OCI-LY7 (cell line): ENCODE measurements at regions not wholly inside any gene's neighbourhood (a gene's known extent, or its start where the extent isn't known, plus 50 kb on each side); places are given as distances from the start of the nearest gene placed in this dataset.

Experiments used
- BruUV-seq: library from RNA; stranded (reverse); fragments of 400-500 nt; replicated peaks from 2 replicates; lab custom pipeline; 2021; lab: Mats Ljungman, UMichigan
- CTCF ChIA-PET: fragments of 300-600 bp; sonication (Branson Sonifier 250); formaldehyde crosslinking; loops from one replicate; lab custom pipeline; 2022; ENCODE audit warnings: antibody characterized with exemption; ENCODE audit not compliant: unreplicated experiment; lab: Charles Lee
- POLR2A ChIA-PET: fragments of 300-600 bp; sonication (Branson Sonifier 250); formaldehyde crosslinking; loops from one replicate; lab custom pipeline; 2022; ENCODE audit warnings: antibody characterized with exemption; lab: Charles Lee
- DNase-seq: peaks from one replicate; pipeline ENCODE4 v3.0.0-alpha.2; 2015; ENCODE audit warnings: low spot score
- H2AFZ ChIP-seq: fragments of 200-600 bp; sonication (generic), shearing (Covaris generic); 2 replicates; pipeline ENCODE4 v1.6.1; 2014; ENCODE audit warnings: mild to moderate bottlenecking, antibody characterized with exemption, low read length, moderate library complexity
- H3K27ac ChIP-seq: fragments of 200-600 bp; sonication (generic); 2 replicates; pipeline ENCODE4 v1.5.1; 2014; ENCODE audit warnings: mixed run types, low read depth, mild to moderate bottlenecking, moderate library complexity, low read length, inconsistent platforms; ENCODE audit not compliant: poor library complexity, severe bottlenecking
- H3K36me3 ChIP-seq: fragments of 200-600 bp; sonication (generic); 2 replicates; pipeline ENCODE4 v1.6.1; 2014; ENCODE audit warnings: mild to moderate bottlenecking, antibody characterized with exemption, low read length, moderate library complexity, mixed read lengths; ENCODE audit not compliant: insufficient read depth
- H3K4me1 ChIP-seq: fragments of 200-600 bp; sonication (generic); 2 replicates; pipeline ENCODE4 v1.5.1; 2014; ENCODE audit warnings: mild to moderate bottlenecking, low read length; ENCODE audit not compliant: insufficient read depth, poor library complexity, severe bottlenecking
- H3K4me2 ChIP-seq: fragments of 200-600 bp; sonication (generic); 2 replicates; pipeline ENCODE4 v1.6.1; 2014; ENCODE audit warnings: mild to moderate bottlenecking, low read length
- H3K4me3 ChIP-seq: fragments of 200-600 bp; sonication (generic); 2 replicates; pipeline ENCODE4 v1.5.1; 2014; ENCODE audit warnings: mild to moderate bottlenecking, low read depth, low read length; ENCODE audit not compliant: poor library complexity, severe bottlenecking
- H3K79me2 ChIP-seq: fragments of 200-600 bp; sonication (generic); 2 replicates; pipeline ENCODE4 v1.6.1; 2016; ENCODE audit warnings: low read depth, mild to moderate bottlenecking, low read length, moderate library complexity, mixed read lengths; ENCODE audit not compliant: insufficient read depth
- H3K9me2 ChIP-seq: fragments of 200-600 bp; sonication (generic); 2 replicates; pipeline ENCODE4 v1.6.1; 2016; ENCODE audit warnings: mild to moderate bottlenecking, low read length, mixed read lengths; ENCODE audit not compliant: insufficient read depth
- H3K9me3 ChIP-seq: fragments of 200-600 bp; sonication (generic); 2 replicates; pipeline ENCODE4 v1.6.1; 2014; ENCODE audit warnings: mild to moderate bottlenecking, mixed run types, low read length, mixed read lengths
- H4K20me1 ChIP-seq: fragments of 200-600 bp; sonication (generic); 2 replicates; pipeline ENCODE4 v1.6.1; 2014; ENCODE audit warnings: mild to moderate bottlenecking, antibody characterized with exemption, low read length, moderate library complexity, mixed read lengths; ENCODE audit not compliant: insufficient read depth
- EZH2phosphoT487 ChIP-seq: fragments of 200-600 bp; sonication (generic); IDR thresholded peaks from 2 replicates; pipeline ENCODE4 v1.6.1; 2018; ENCODE audit warnings: low read depth, borderline replicate concordance, mild to moderate bottlenecking, mixed run types, antibody characterized with exemption, low read length, moderate library complexity, mixed read lengths
- intact Hi-C: fragments of 100-400 bp; cut with micrococcal nuclease; formaldehyde crosslinking; loops from one replicate; pipeline ENCODE4 v1.10.0; 2022; ENCODE audit not compliant: unreplicated experiment
- TF ChIP-seq, protein P1 (sequence below): fragments of 200-600 bp; sonication (generic); conservative IDR thresholded peaks from 2 replicates; pipeline ENCODE4 v1.5.1; 2014; ENCODE audit warnings: mild to moderate bottlenecking, antibody characterized with exemption, low read length, moderate library complexity, mixed read lengths

DNA sequence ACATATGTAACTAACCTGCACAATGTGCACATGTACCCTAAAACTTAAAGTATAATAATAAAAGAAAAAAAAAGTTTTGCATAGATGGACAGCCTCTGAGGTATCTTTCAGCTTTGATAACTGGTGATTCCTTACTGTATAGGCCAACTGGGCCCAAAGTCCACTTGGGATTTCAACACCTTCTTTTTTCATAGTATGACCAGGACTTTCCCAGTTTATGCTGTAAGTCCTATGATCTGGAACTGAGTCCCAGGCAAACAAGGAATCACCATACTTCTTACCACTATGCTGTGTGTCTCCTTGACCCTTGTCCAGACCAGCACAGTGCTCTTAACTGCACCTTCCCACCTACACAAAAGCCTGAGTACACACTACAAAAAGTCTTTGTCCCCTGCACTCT is 205.1 kb upstream of the RBBP8 start:
- H3K9me3 ChIP-seq: no peaks in the 10 kb centered on the region
- no peak overlapping the region for H3K4me3 ChIP-seq
- H3K27ac ChIP-seq: no peak overlapping the region
- no peaks in the 10 kb centered on the region for H3K4me1 ChIP-seq
- intact Hi-C loops: no loop called here
- H3K79me2 ChIP-seq: no peaks in the 10 kb centered on the region
- no peaks in the 10 kb centered on the region for H3K36me3 ChIP-seq
- ChIA-PET CTCF (no interaction called here), POLR2A (interaction anchor here (0.6 kb wide), 1 partner anchor 112 kb away, joined by 3 read pairs; no protein-coding TSS in a partner anchor)
- H3K4me2 ChIP-seq: no peak overlapping the region
- no peak for DNase-seq
- TF ChIP-seq, protein P1, sequence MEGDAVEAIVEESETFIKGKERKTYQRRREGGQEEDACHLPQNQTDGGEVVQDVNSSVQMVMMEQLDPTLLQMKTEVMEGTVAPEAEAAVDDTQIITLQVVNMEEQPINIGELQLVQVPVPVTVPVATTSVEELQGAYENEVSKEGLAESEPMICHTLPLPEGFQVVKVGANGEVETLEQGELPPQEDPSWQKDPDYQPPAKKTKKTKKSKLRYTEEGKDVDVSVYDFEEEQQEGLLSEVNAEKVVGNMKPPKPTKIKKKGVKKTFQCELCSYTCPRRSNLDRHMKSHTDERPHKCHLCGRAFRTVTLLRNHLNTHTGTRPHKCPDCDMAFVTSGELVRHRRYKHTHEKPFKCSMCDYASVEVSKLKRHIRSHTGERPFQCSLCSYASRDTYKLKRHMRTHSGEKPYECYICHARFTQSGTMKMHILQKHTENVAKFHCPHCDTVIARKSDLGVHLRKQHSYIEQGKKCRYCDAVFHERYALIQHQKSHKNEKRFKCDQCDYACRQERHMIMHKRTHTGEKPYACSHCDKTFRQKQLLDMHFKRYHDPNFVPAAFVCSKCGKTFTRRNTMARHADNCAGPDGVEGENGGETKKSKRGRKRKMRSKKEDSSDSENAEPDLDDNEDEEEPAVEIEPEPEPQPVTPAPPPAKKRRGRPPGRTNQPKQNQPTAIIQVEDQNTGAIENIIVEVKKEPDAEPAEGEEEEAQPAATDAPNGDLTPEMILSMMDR: no peak
- TF ChIP-seq EZH2phosphoT487: no peak
- no TSS peak for BruUV-seq
- no peak overlapping the region for H2AFZ ChIP-seq
- no peaks in the 10 kb centered on the region for H4K20me1 ChIP-seq
- H3K9me2 ChIP-seq: no peaks in the 10 kb centered on the region

GRCh38 chr18:22728481-22729105 is 204.5 kb upstream of the RBBP8 start:
- intact Hi-C loops: no loop called here
- H3K27ac ChIP-seq: no peak overlapping the region
- no peak overlapping the region for H2AFZ ChIP-seq
- no peaks in the 10 kb centered on the region for H3K79me2 ChIP-seq
- H3K9me3 ChIP-seq: no peaks in the 10 kb centered on the region
- no TSS peak for BruUV-seq
- CTCF ChIA-PET: no interaction called here
- H3K9me2 ChIP-seq: no peaks in the 10 kb centered on the region
- no peaks in the 10 kb centered on the region for H4K20me1 ChIP-seq
- H3K4me1 ChIP-seq: no peaks in the 10 kb centered on the region
- DNase-seq: no peak
- no peaks in the 10 kb centered on the region for H3K36me3 ChIP-seq
- no peak overlapping the region for H3K4me3 ChIP-seq
- H3K4me2 ChIP-seq: no peak overlapping the region
- TF ChIP-seq, protein P1: no peak
- no peak for TF ChIP-seq EZH2phosphoT487
- POLR2A ChIA-PET: interaction anchor here (0.6 kb wide), 2 partner anchors 113 to 1530 kb away, joined by 3 read pairs; no protein-coding TSS in a partner anchor

DNA sequence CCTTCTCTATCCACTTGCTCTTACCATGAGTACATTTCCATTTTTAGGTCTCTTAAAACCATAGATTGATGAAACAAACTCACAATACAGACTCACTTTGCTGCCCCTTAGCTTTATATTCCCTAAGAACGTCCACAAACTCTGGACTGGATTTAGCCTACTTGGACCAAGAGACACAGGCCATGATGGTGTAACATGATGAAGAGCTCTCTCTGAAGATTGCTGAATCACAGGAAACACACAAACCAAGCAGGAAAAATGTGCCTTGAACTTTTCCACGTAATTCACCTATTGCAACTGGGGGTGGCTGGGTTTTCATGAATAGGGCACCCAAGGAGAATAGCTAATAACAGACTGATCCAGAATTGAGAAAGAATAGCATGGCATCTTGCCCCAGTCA is 201.7 kb upstream of the RBBP8 start:
- BruUV-seq: no TSS peak
- Histone ChIP-seq H3K79me2 (no peaks in the 10 kb centered on the region), H3K4me3 (no peak overlapping the region), H3K9me2 (no peaks in the 10 kb centered on the region), H3K36me3 (no peaks in the 10 kb centered on the region), H4K20me1 (no peaks in the 10 kb centered on the region), H3K27ac (no peak overlapping the region), H2AFZ (no peak overlapping the region), H3K4me2 (no peak overlapping the region), H3K4me1 (no peaks in the 10 kb centered on the region), H3K9me3 (no peaks in the 10 kb centered on the region)
- intact Hi-C loops: no loop called here
- POLR2A ChIA-PET: interaction anchor here (0.6 to 1.2 kb wide), 2 partner anchors 45 to 306 kb away, joined by 4 read pairs; no protein-coding TSS in a partner anchor
- TF ChIP-seq, protein P1: no peak
- TF ChIP-seq EZH2phosphoT487: no peak
- CTCF ChIA-PET: no interaction called here
- no peak for DNase-seq
